ENCODE measurements at regions not wholly inside any gene's neighbourhood (a gene's known extent, or its start where the extent isn't known, plus 50 kb on each side); places are given as distances from the start of the nearest gene placed in this dataset.

DNA sequence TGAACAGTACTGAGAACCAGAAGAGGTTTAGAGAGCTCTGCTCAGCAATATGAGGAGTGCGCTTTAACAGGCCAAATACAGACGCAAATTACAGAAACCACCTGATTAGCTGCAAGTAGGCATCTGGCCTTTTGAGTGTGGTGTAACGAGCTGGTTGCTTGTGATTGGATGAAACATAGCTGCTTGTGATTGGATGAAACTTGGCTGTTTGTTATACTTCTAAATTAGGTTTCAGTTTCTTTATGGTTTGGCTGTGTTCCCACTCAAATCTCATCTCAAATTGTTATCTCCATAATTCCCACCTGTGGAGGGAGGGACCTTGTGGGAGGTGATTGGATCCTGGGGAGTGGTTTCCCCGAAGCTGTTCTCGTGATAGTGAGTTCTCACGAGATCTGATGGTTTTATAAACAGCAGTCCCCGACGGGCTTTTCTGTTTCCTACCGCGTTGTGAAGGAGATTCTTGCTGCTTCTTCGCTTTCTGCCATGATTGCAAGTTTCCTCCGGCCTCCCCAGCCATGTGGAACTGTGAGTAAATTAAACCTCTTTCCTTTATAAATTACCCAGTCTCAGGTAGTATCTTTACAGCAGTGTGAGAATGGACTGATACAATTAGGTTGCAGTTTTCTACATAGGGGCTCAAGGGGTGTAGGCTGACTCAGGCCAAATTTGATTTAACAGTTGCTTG, 655.9 kb upstream of the MAN1A1 start:
- Histone ChIP-seq H3K9ac (ENCODE audit: low read length) (peak overlapping the region; percentile 66), H3K4me3 (ENCODE audit: low read length) (peak overlapping the region; percentile 81), H3K36me3 (replicated peaks; ENCODE audit: low read depth, low read length) (no peaks in the 10 kb centered on the region), H3K79me2 (ENCODE audit: low read length) (peaks cover 14% of the 10 kb centered on the region), H2AFZ (ENCODE audit: low read depth, low read length) (peak overlapping the region; percentile 95), H3K9me3 (ENCODE audit: insufficient read depth, low read length) (no peaks in the 10 kb centered on the region), H3K27me3 (ENCODE audit: low read depth, low read length) (no peaks in the 10 kb centered on the region), H4K20me1 (ENCODE audit: insufficient read depth, low read length) (no peaks in the 10 kb centered on the region), H3K4me1 (ENCODE audit: low read length) (peaks cover 4% of the 10 kb centered on the region; the same call in 1 of the 2 replicates), H3K4me2 (ENCODE audit: low read length) (peak overlapping the region; percentile 69), H3K27ac (ENCODE audit: low read length) (peak overlapping the region; percentile 35)
- no peak for TF ChIP-seq EZH2phosphoT487 (IDR thresholded peaks at IDR 0.05; ENCODE audit: low read depth)
- TF ChIP-seq, protein P1, sequence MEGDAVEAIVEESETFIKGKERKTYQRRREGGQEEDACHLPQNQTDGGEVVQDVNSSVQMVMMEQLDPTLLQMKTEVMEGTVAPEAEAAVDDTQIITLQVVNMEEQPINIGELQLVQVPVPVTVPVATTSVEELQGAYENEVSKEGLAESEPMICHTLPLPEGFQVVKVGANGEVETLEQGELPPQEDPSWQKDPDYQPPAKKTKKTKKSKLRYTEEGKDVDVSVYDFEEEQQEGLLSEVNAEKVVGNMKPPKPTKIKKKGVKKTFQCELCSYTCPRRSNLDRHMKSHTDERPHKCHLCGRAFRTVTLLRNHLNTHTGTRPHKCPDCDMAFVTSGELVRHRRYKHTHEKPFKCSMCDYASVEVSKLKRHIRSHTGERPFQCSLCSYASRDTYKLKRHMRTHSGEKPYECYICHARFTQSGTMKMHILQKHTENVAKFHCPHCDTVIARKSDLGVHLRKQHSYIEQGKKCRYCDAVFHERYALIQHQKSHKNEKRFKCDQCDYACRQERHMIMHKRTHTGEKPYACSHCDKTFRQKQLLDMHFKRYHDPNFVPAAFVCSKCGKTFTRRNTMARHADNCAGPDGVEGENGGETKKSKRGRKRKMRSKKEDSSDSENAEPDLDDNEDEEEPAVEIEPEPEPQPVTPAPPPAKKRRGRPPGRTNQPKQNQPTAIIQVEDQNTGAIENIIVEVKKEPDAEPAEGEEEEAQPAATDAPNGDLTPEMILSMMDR (IDR thresholded peaks at IDR 0.05; ENCODE audit: low read depth, low read length), result no peak

DNA sequence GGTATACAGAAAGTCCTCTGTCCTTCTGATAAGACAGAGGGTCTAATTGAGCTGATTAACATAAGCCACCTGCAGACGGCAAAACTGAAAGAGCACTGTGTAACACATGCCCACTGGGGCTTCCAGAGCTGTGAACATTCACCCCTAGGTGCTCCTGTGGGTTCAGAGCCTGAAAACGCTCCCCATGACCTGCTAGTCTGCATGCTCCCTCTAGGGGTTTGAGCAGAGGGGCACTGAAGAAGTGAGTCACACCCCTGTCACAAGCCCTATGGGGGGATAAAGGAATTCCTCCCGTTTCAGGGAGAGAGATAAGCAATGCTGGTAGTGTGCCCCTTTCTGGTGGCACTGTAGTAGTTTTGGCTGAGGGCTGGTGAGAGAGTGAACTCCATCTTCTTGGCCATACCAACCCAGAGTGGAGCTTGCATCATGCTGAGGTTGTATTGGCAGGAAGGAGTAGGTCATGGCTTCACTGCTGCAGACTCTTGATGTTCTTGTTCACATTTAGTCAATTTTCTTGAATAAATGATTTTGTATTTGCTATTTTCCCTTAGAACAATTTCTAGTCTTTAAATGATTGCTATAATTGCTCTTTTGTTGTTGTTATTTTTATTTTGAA, 637.5 kb upstream of the MAN1A1 start:
- Histone ChIP-seq H3K4me2 (ENCODE audit: low read length) (no peak overlapping the region), H3K27ac (ENCODE audit: low read length) (no peak overlapping the region), H3K4me1 (ENCODE audit: low read length) (no peaks in the 10 kb centered on the region), H3K4me3 (ENCODE audit: low read length) (no peak overlapping the region), H3K27me3 (ENCODE audit: low read depth, low read length) (no peaks in the 10 kb centered on the region), H3K9me3 (ENCODE audit: insufficient read depth, low read length) (no peaks in the 10 kb centered on the region), H3K36me3 (replicated peaks; ENCODE audit: low read depth, low read length) (no peaks in the 10 kb centered on the region), H4K20me1 (ENCODE audit: insufficient read depth, low read length) (no peaks in the 10 kb centered on the region), H3K79me2 (ENCODE audit: low read length) (no peaks in the 10 kb centered on the region), H2AFZ (ENCODE audit: low read depth, low read length) (no peak overlapping the region), H3K9ac (ENCODE audit: low read length) (no peak overlapping the region)
- TF ChIP-seq EZH2phosphoT487 (IDR thresholded peaks at IDR 0.05; ENCODE audit: low read depth), result no peak
- TF ChIP-seq, protein P1 (IDR thresholded peaks at IDR 0.05; ENCODE audit: low read depth, low read length), result no peak

DNA sequence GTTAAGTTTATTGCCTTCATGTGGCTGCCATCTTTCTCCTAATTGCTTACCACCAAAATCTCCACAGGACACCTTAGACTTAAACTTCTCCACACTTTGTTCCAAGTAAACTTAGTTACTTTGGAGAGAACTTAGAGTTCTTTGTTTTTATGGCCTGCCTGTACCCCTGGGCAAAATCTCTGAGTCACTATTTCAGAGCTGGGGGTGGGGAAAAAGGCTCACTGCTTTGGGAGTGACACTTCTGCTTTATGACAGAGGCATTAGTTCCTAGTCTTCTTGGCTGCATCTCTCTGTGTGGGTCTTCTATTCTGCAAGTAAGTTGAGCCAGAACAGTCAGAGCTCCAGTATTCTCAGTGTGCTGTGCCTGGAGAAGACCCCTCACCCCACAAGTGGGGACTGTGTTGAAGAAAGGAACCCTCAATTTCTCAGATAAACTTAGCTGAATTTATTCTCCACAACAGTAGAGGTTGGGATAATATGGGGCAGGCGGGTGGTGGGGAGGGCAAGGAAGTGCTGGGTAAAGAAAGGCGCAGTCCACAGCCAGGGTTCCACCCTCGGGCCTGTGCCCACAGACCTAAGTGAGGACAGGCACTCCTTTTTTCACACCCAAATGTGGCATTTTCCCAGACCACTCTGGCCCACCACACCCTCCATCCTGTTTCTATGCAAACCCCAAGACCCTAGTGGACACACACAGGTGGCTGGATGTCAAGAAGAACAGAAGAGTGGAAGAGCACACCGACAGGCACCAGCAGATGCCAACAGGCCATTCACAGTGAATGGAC, 636.6 kb upstream of the MAN1A1 start:
- H3K4me3 ChIP-seq (ENCODE audit: low read length), result no peak overlapping the region
- TF ChIP-seq, protein P1 (IDR thresholded peaks at IDR 0.05; ENCODE audit: low read depth, low read length), result no peak
- no peak for TF ChIP-seq EZH2phosphoT487 (IDR thresholded peaks at IDR 0.05; ENCODE audit: low read depth)
- no peak overlapping the region for H3K4me2 ChIP-seq (ENCODE audit: low read length)
- H3K9ac ChIP-seq (ENCODE audit: low read length), result no peak overlapping the region
- H3K27me3 ChIP-seq (ENCODE audit: low read depth, low read length), result no peaks in the 10 kb centered on the region
- H3K36me3 ChIP-seq (replicated peaks; ENCODE audit: low read depth, low read length), result no peaks in the 10 kb centered on the region
- H4K20me1 ChIP-seq (ENCODE audit: insufficient read depth, low read length), result no peaks in the 10 kb centered on the region
- no peaks in the 10 kb centered on the region for H3K4me1 ChIP-seq (ENCODE audit: low read length)
- no peaks in the 10 kb centered on the region for H3K79me2 ChIP-seq (ENCODE audit: low read length)
- H3K9me3 ChIP-seq (ENCODE audit: insufficient read depth, low read length), result no peaks in the 10 kb centered on the region
- no peak overlapping the region for H2AFZ ChIP-seq (ENCODE audit: low read depth, low read length)
- no peak overlapping the region for H3K27ac ChIP-seq (ENCODE audit: low read length)

DNA sequence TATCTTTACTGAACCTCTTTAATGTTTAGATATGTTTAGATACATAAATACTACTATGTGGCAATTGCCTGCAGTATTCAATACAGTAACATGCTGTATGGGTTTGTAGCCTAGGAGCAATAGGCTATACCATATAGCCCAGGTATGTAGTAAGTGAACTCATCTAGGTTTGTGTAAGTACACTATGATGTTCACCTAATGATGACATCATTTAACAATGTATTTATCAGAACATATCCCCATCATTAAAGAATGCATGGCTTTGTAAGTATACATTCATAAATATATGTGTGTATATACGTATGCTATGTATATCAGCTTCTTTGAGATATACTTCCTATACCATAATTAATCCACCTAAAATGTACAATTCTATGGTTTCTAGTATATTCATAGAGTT, 631.2 kb upstream of the MAN1A1 start:
- Histone ChIP-seq H3K9me3 (ENCODE audit: insufficient read depth, low read length) (no peaks in the 10 kb centered on the region), H3K36me3 (replicated peaks; ENCODE audit: low read depth, low read length) (no peaks in the 10 kb centered on the region), H4K20me1 (ENCODE audit: insufficient read depth, low read length) (no peaks in the 10 kb centered on the region), H3K9ac (ENCODE audit: low read length) (no peak overlapping the region), H3K79me2 (ENCODE audit: low read length) (no peaks in the 10 kb centered on the region), H3K4me3 (ENCODE audit: low read length) (no peak overlapping the region), H3K27me3 (ENCODE audit: low read depth, low read length) (no peaks in the 10 kb centered on the region), H3K27ac (ENCODE audit: low read length) (no peak overlapping the region), H2AFZ (ENCODE audit: low read depth, low read length) (no peak overlapping the region), H3K4me1 (ENCODE audit: low read length) (no peaks in the 10 kb centered on the region), H3K4me2 (ENCODE audit: low read length) (no peak overlapping the region)
- no peak for TF ChIP-seq EZH2phosphoT487 (IDR thresholded peaks at IDR 0.05; ENCODE audit: low read depth)
